ENCODE measurements at regions not wholly inside any gene's neighbourhood (a gene's known extent, or its start where the extent isn't known, plus 50 kb on each side); places are given as distances from the start of the nearest gene placed in this dataset.

DNA sequence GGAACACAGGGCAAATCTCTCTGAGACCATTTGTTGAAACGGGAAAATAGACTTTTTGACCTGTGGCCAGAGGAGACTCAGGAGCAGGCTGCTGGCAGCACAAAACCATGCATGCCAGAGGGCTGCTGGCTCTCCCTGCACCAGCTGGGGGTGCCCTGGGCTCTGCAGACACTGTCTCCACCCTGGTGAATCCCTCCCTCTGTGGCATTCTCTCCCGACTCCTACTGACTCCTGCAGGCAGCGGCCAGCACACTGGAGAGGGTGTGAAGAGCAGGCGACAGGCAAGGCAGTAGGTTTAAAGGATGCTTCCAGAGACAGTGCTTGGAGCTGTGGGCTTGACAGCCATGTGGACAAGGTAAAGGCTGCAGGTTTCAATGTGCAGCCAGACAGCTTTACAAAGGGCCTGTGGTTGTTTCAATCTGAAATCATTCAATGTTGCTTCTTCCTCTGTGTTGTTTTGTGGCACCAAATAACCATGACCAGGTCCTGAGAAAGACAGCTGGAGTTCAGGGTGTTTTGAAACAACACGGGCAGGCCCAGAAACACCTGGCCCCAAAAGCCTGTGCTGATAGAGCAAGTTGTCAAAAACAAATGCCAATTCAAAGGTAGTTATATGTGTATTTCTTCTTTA lies 431.0 kb upstream of the ATP10A start:
- TF ChIP-seq, protein P1, sequence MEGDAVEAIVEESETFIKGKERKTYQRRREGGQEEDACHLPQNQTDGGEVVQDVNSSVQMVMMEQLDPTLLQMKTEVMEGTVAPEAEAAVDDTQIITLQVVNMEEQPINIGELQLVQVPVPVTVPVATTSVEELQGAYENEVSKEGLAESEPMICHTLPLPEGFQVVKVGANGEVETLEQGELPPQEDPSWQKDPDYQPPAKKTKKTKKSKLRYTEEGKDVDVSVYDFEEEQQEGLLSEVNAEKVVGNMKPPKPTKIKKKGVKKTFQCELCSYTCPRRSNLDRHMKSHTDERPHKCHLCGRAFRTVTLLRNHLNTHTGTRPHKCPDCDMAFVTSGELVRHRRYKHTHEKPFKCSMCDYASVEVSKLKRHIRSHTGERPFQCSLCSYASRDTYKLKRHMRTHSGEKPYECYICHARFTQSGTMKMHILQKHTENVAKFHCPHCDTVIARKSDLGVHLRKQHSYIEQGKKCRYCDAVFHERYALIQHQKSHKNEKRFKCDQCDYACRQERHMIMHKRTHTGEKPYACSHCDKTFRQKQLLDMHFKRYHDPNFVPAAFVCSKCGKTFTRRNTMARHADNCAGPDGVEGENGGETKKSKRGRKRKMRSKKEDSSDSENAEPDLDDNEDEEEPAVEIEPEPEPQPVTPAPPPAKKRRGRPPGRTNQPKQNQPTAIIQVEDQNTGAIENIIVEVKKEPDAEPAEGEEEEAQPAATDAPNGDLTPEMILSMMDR (IDR thresholded peaks at IDR 0.05; ENCODE audit: insufficient read depth, low read length), result no peak
- no peak for TF ChIP-seq SPI1 (IDR thresholded peaks at IDR 0.05; ENCODE audit: borderline replicate concordance, low read depth)
- no peak for TF ChIP-seq GABPA (IDR thresholded peaks at IDR 0.05; ENCODE audit: low read depth)
- TF ChIP-seq, protein P2, sequence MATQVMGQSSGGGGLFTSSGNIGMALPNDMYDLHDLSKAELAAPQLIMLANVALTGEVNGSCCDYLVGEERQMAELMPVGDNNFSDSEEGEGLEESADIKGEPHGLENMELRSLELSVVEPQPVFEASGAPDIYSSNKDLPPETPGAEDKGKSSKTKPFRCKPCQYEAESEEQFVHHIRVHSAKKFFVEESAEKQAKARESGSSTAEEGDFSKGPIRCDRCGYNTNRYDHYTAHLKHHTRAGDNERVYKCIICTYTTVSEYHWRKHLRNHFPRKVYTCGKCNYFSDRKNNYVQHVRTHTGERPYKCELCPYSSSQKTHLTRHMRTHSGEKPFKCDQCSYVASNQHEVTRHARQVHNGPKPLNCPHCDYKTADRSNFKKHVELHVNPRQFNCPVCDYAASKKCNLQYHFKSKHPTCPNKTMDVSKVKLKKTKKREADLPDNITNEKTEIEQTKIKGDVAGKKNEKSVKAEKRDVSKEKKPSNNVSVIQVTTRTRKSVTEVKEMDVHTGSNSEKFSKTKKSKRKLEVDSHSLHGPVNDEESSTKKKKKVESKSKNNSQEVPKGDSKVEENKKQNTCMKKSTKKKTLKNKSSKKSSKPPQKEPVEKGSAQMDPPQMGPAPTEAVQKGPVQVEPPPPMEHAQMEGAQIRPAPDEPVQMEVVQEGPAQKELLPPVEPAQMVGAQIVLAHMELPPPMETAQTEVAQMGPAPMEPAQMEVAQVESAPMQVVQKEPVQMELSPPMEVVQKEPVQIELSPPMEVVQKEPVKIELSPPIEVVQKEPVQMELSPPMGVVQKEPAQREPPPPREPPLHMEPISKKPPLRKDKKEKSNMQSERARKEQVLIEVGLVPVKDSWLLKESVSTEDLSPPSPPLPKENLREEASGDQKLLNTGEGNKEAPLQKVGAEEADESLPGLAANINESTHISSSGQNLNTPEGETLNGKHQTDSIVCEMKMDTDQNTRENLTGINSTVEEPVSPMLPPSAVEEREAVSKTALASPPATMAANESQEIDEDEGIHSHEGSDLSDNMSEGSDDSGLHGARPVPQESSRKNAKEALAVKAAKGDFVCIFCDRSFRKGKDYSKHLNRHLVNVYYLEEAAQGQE (IDR thresholded peaks at IDR 0.05; ENCODE audit: insufficient replicate concordance, low read depth), result no peak
- TF ChIP-seq POLR2AphosphoS5 (IDR thresholded peaks at IDR 0.05; ENCODE audit: low read depth), result no peak
- no peaks in the 10 kb centered on the region for H3K27me3 ChIP-seq (ENCODE audit: insufficient read depth, poor library complexity, severe bottlenecking)
- H3K27ac ChIP-seq (replicated peaks), result no peak overlapping the region
- DNase-seq (ENCODE audit: low read depth in 1 of 2, low spot score in 1 of 2), result no peak
- no peak overlapping the region for H3K4me3 ChIP-seq (replicated peaks; ENCODE audit: insufficient read depth, low read length)

DNA sequence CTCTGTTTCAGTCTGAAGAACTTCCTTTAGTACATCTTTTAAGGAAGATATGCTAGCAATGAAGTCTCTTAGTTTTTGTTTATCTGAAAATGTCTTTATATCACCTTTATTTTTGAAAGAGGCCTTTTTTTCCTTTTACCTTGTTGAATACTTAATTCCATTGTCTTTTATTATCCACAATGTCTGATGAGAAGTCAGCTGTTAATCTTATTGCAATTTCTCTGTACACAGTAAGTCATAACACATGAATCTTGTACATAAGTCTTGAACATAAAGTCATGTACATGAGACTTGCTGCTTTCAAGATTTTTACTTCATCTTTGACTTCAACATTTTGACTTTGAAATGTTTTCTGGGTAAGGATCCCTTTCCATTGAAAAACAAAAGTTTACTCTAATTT lies 424.3 kb upstream of the ATP10A start:
- Histone ChIP-seq H3K4me3 (replicated peaks; ENCODE audit: insufficient read depth, low read length) (no peak overlapping the region), H3K27me3 (ENCODE audit: insufficient read depth, poor library complexity, severe bottlenecking) (no peaks in the 10 kb centered on the region), H3K27ac (replicated peaks) (no peak overlapping the region)
- no peak for TF ChIP-seq GABPA (IDR thresholded peaks at IDR 0.05; ENCODE audit: low read depth)
- no peak for TF ChIP-seq SPI1 (IDR thresholded peaks at IDR 0.05; ENCODE audit: borderline replicate concordance, low read depth)
- TF ChIP-seq, protein P1 (IDR thresholded peaks at IDR 0.05; ENCODE audit: insufficient read depth, low read length), result no peak
- TF ChIP-seq, protein P2 (IDR thresholded peaks at IDR 0.05; ENCODE audit: insufficient replicate concordance, low read depth), result no peak
- no peak for TF ChIP-seq POLR2AphosphoS5 (IDR thresholded peaks at IDR 0.05; ENCODE audit: low read depth)
- DNase-seq (ENCODE audit: low read depth in 1 of 2, low spot score in 1 of 2), result no peak

DNA sequence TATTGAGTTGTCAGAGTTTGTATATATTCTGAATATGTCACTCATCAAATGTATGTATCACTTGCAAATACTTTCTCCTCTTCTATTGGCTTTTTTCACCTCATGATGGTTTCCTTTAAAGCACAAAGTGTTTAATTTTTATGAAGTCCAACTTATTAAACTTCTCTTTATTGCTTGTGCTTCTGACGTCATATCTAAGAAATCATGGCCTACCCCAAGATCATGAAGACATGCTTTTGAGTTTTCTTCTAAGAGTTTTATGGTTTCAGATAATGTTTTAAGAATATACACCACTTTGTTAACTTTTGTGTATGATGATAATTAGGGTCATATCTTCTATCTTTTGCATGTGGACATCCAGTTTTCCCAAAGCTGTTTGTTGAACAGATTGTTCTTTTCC lies 417.2 kb upstream of the ATP10A start:
- Histone ChIP-seq H3K27me3 (ENCODE audit: insufficient read depth, poor library complexity, severe bottlenecking) (no peaks in the 10 kb centered on the region), H3K27ac (replicated peaks) (no peak overlapping the region), H3K4me3 (replicated peaks; ENCODE audit: insufficient read depth, low read length) (no peak overlapping the region)
- DNase-seq (ENCODE audit: low read depth in 1 of 2, low spot score in 1 of 2), result no peak
- TF ChIP-seq SPI1 (IDR thresholded peaks at IDR 0.05; ENCODE audit: borderline replicate concordance, low read depth), result no peak
- no peak for TF ChIP-seq POLR2AphosphoS5 (IDR thresholded peaks at IDR 0.05; ENCODE audit: low read depth)
- TF ChIP-seq, protein P2 (IDR thresholded peaks at IDR 0.05; ENCODE audit: insufficient replicate concordance, low read depth), result no peak
- TF ChIP-seq GABPA (IDR thresholded peaks at IDR 0.05; ENCODE audit: low read depth), result no peak
- TF ChIP-seq, protein P1 (IDR thresholded peaks at IDR 0.05; ENCODE audit: insufficient read depth, low read length), result no peak

All from HL-60 (cell line).